Neural progenitor cell (in vitro differentiated cells): ENCODE measurements at regions not wholly inside any gene's neighbourhood (a gene's known extent, or its start where the extent isn't known, plus 50 kb on each side); places are given as distances from the start of the nearest gene placed in this dataset.

Experiments
- DNase-seq: peaks from one replicate; pipeline ENCODE4 v3.0.0-alpha.2; 2016; ENCODE audit warnings: low spot score
- H2AFZ ChIP-seq: fragments of 200-600 bp; sonication (generic); replicated peaks from 2 replicates; pipeline ENCODE4 v1.6.1; 2016; ENCODE audit warnings: antibody characterized with exemption
- H3F3A ChIP-seq: fragments of 200-600 bp; sonication (generic); 2 replicates; pipeline ENCODE4 v1.6.1; 2016; ENCODE audit warnings: antibody characterized with exemption, low read depth
- H3K27ac ChIP-seq: fragments of 200-600 bp; sonication (generic); 2 replicates; pipeline ENCODE4 v1.5.1; 2016; ENCODE audit warnings: mild to moderate bottlenecking
- H3K27me3 ChIP-seq: fragments of 200-600 bp; sonication (generic); 2 replicates; pipeline ENCODE4 v1.6.1; 2016; ENCODE audit warnings: mild to moderate bottlenecking, moderate library complexity
- H3K36me3 ChIP-seq: fragments of 200-600 bp; sonication (generic); 2 replicates; pipeline ENCODE4 v1.5.1; 2016
- H3K4me1 ChIP-seq: fragments of 200-600 bp; sonication (generic); 2 replicates; pipeline ENCODE4 v1.6.1; 2016; ENCODE audit warnings: mixed run types
- H3K4me2 ChIP-seq: fragments of 200-600 bp; sonication (generic); 2 replicates; pipeline ENCODE4 v1.6.1; 2016
- H3K4me3 ChIP-seq: fragments of 200-600 bp; sonication (generic); 2 replicates; pipeline ENCODE4 v1.5.1; 2016
- H3K79me2 ChIP-seq: fragments of 200-600 bp; sonication (generic); 2 replicates; pipeline ENCODE4 v1.6.1; 2016; ENCODE audit warnings: low read depth
- H3K9ac ChIP-seq: fragments of 200-600 bp; sonication (generic); 2 replicates; pipeline ENCODE4 v1.6.1; 2016
- H3K9me3 ChIP-seq: fragments of 200-600 bp; sonication (generic); 2 replicates; pipeline ENCODE4 v1.5.1; 2016; ENCODE audit warnings: low read depth
- H4K20me1 ChIP-seq: fragments of 200-600 bp; sonication (generic); 2 replicates; pipeline ENCODE4 v1.6.1; 2016; ENCODE audit warnings: low read depth
- H3K27ac Mint-ChIP-seq: 3 replicates; pipeline ENCODE4 v1.8.0; 2021; ENCODE audit warnings: mixed read lengths
- H3K27me3 Mint-ChIP-seq: 2 replicates; pipeline ENCODE4 v1.8.0; 2022; ENCODE audit warnings: low read depth, mild to moderate bottlenecking, inconsistent platforms, moderate library complexity, mixed read lengths; ENCODE audit not compliant: insufficient read depth
- H3K36me3 Mint-ChIP-seq: 3 replicates; pipeline ENCODE4 v1.8.0; 2021; ENCODE audit warnings: mixed read lengths
- H3K4me1 Mint-ChIP-seq: 3 replicates; pipeline ENCODE4 v1.8.0; 2021; ENCODE audit warnings: mixed read lengths
- H3K4me3 Mint-ChIP-seq: 3 replicates; pipeline ENCODE4 v1.8.0; 2021; ENCODE audit warnings: mild to moderate bottlenecking, moderate library complexity, mixed read lengths
- H3K9me3 Mint-ChIP-seq: 3 replicates; pipeline ENCODE4 v1.8.0; 2020; ENCODE audit warnings: mixed read lengths
- EZH2 ChIP-seq: fragments of 200-600 bp; sonication (generic); IDR thresholded peaks from 2 replicates; pipeline ENCODE4 v1.6.1; 2017; ENCODE audit warnings: antibody characterized with exemption, mild to moderate bottlenecking, moderate library complexity
- EZH2phosphoT487 ChIP-seq: fragments of 200-600 bp; sonication (generic); IDR thresholded peaks from 2 replicates; pipeline ENCODE4 v1.6.1; 2017; ENCODE audit warnings: antibody characterized with exemption
- TF ChIP-seq, protein P1 (sequence below): fragments of 200-600 bp; sonication (generic); IDR thresholded peaks from 2 replicates; pipeline ENCODE4 v1.5.1; 2017; ENCODE audit warnings: antibody characterized with exemption, mild to moderate bottlenecking

DNA sequence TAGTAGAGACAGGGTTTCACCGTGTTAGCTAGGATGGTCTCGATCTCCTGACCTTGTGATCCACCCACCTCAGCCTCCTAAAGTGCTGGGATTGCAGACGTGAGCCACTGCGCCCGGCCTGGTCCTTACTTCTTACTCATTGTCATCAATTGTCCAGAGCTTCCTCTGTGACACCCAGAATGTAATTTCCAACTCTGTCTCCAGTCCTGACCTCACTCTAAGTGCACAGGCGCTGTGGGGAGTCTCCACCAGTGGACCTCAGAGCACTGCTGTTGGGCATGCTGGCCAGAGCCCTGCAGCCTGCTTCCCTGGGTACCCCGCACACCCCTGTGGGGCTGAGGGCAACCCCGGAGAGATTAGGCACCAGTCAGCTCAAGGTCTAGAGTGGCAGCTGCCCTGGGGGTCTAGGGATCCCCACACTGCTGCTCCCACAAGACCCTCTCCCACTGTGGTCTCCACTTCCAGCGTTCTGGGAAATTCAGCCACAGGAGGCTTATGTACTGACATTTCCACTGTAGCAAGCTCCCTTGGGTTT is 1140.3 kb downstream of the TBC1D22A start:
- Mint-ChIP-seq H3K27me3 (no peaks in the 10 kb centered on the region), H3K4me1 (no peaks in the 10 kb centered on the region), H3K27ac (no peak overlapping the region), H3K4me3 (no peak overlapping the region), H3K36me3 (no peaks in the 10 kb centered on the region), H3K9me3 (peaks cover 14% of the 10 kb centered on the region)
- Histone ChIP-seq H3K4me2 (no peak overlapping the region), H2AFZ (no peak overlapping the region), H3K79me2 (no peaks in the 10 kb centered on the region), H3K9me3 (peaks cover 4% of the 10 kb centered on the region), H3F3A (no peaks in the 10 kb centered on the region), H3K36me3 (peaks cover 3% of the 10 kb centered on the region), H3K27me3 (no peaks in the 10 kb centered on the region), H3K9ac (no peak overlapping the region), H3K4me3 (no peak overlapping the region), H3K27ac (no peak overlapping the region), H3K4me1 (no peaks in the 10 kb centered on the region), H4K20me1 (no peaks in the 10 kb centered on the region)
- no peak for DNase-seq
- no peak for TF ChIP-seq EZH2
- no peak for TF ChIP-seq EZH2phosphoT487
- TF ChIP-seq, protein P1, sequence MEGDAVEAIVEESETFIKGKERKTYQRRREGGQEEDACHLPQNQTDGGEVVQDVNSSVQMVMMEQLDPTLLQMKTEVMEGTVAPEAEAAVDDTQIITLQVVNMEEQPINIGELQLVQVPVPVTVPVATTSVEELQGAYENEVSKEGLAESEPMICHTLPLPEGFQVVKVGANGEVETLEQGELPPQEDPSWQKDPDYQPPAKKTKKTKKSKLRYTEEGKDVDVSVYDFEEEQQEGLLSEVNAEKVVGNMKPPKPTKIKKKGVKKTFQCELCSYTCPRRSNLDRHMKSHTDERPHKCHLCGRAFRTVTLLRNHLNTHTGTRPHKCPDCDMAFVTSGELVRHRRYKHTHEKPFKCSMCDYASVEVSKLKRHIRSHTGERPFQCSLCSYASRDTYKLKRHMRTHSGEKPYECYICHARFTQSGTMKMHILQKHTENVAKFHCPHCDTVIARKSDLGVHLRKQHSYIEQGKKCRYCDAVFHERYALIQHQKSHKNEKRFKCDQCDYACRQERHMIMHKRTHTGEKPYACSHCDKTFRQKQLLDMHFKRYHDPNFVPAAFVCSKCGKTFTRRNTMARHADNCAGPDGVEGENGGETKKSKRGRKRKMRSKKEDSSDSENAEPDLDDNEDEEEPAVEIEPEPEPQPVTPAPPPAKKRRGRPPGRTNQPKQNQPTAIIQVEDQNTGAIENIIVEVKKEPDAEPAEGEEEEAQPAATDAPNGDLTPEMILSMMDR = no peak

DNA sequence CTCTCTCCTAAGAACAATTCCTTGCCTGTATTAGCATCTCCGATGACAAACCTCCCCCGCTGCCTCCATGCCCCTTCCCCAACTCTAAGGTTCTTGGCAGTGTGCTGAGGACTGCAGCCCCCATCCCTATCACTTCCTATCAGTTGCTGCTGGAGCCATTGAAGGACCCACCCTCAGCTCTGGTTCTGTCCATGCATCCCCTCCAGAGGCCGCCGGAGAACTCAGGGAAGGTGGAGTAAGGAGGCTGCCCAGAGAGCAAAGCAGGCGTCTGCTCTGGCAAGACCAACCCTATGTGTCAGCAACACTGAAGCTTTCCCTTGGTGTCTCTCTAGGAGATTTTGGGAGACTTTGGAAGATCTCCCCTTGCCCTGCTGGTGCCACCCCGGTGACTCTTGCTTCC is 1139.5 kb downstream of the TBC1D22A start:
- H3K4me2 ChIP-seq = no peak overlapping the region
- no peak overlapping the region for H3K4me3 Mint-ChIP-seq
- H3K9ac ChIP-seq = no peak overlapping the region
- TF ChIP-seq, protein P1 = no peak
- no peak for TF ChIP-seq EZH2phosphoT487
- no peak for TF ChIP-seq EZH2
- H3K79me2 ChIP-seq = no peaks in the 10 kb centered on the region
- no peak overlapping the region for H3K27ac ChIP-seq
- no peaks in the 10 kb centered on the region for H3K36me3 Mint-ChIP-seq
- H4K20me1 ChIP-seq = no peaks in the 10 kb centered on the region
- H3K4me1 ChIP-seq = no peaks in the 10 kb centered on the region
- H3K27me3 ChIP-seq = no peaks in the 10 kb centered on the region
- peaks cover 12% of the 10 kb centered on the region for H3K9me3 Mint-ChIP-seq
- no peak overlapping the region for H2AFZ ChIP-seq
- peaks cover 3% of the 10 kb centered on the region for H3K9me3 ChIP-seq
- peaks cover 3% of the 10 kb centered on the region for H3K36me3 ChIP-seq
- H3K4me1 Mint-ChIP-seq = no peaks in the 10 kb centered on the region
- H3K27me3 Mint-ChIP-seq = no peaks in the 10 kb centered on the region
- no peak overlapping the region for H3K27ac Mint-ChIP-seq
- DNase-seq = no peak
- H3K4me3 ChIP-seq = no peak overlapping the region
- no peaks in the 10 kb centered on the region for H3F3A ChIP-seq

DNA sequence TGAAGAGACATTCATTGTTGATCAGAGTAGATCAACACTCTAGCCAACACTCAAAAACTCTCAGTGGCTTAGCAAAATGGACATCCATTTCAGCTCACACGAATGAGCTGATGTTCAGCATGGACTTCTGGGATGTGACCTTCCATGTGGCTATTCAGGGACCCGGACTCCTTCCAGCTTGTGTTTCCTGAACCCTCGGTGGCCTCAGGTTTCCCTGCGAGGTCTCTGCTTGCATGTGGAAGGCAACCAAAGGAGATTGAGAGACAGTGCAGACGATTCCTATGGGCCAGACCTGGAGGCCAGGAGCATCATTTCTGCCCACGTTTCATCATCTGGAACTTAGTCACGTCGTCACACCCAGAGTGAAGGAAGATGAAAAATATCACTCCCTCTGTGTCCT is 1137.4 kb downstream of the TBC1D22A start:
- Histone ChIP-seq H3K9ac (no peak overlapping the region), H2AFZ (no peak overlapping the region), H3K36me3 (no peaks in the 10 kb centered on the region), H3K9me3 (no peaks in the 10 kb centered on the region), H3K4me3 (no peak overlapping the region), H4K20me1 (no peaks in the 10 kb centered on the region), H3K4me1 (no peaks in the 10 kb centered on the region), H3F3A (no peaks in the 10 kb centered on the region), H3K79me2 (no peaks in the 10 kb centered on the region), H3K27ac (no peak overlapping the region), H3K4me2 (no peak overlapping the region), H3K27me3 (no peaks in the 10 kb centered on the region)
- Mint-ChIP-seq H3K9me3 (peaks cover 7% of the 10 kb centered on the region), H3K4me1 (no peaks in the 10 kb centered on the region), H3K36me3 (no peaks in the 10 kb centered on the region), H3K4me3 (no peak overlapping the region), H3K27me3 (no peaks in the 10 kb centered on the region), H3K27ac (no peak overlapping the region)
- DNase-seq = no peak
- TF ChIP-seq EZH2 (no peak), EZH2phosphoT487 (no peak)
- TF ChIP-seq, protein P1 = no peak
